NCI-H2081 (cell line): ENCODE measurements at regions not wholly inside any gene's neighbourhood (a gene's known extent, or its start where the extent isn't known, plus 50 kb on each side); places are given as distances from the start of the nearest gene placed in this dataset.

Source experiments
- DNase-seq, 2 experiments: peaks; one replicate each; lab custom pipeline; 2025; lab: John Stamatoyannopoulos, UW

DNA sequence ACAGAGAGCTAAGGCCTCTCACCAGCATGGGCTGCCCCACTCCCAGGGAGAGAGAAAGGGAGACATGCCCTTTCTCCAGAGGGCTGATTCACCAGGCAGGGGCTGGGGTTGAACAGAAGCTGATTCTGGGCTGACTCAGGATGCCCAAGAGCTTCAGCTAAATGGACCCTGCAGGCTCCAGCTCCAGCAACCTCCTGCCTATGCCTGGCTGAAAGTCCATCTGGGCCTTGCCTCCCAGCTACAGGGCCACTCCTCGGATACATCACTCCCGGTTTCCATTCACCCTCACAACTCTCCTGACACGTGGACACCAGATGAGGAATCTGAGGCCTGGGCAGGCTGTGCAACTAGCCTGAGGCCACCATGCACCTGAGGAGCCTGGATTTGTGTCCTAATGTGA, 215.5 kb downstream of the BUD13 start:
- no peak for DNase-seq

DNA sequence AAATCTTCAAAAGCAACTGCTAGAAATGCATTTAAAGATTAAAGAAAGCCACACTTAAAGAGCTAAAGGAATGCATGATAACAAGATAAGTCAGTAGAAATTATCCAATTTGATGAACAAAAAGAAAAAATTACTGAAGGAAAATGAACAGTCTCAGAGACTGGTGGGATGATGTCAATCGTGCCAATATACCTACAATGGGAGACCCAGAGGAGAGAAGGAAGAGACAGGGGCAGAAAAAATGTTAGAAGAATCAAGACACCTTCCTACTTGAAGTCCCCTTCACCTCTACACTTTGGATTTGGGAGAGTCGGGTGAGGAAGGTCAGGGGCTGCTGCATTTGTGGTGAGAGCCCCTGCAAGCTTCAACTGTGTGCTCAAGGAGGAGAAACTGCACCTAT, 216.3 kb downstream of the BUD13 start:
- no peak for DNase-seq

DNA sequence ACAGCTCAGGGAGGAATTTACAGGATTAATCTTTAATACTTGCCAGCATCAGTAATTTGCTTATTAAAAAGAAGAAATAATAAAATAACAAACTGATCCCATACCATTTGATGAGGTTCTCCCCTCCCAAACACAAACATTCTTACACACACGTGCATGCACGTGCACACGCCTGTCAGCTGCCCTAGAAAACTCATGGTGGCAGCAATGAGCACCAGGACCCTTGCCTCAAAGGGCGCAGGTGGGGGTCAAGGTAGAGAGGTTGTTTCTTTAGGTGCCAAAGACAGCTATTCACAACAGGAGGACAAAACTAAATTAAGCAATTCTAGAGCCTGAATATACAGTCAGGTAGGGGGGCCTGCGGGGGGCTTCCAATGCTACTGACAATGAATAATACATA, 219.3 kb downstream of the BUD13 start:
- no peak for DNase-seq

DNA sequence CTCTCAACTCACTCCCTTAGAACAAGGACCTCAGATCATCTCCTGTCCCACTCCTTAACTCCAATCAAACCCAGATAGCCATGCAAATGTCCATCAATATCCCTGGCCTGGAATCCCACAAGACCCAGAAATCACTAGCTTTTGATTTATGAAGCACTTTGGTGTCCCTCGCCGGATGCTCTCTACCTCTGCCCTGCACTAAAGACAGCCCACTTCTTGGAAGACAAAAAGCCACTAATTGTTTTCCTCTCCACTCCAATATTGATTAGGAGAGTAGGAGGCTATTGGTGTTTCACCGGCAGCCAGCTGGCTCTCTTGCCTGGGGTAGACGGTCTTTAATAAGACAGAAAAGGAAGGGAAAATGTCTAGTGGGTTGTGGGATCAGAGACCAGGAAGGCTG, 221.2 kb downstream of the BUD13 start:
- DNase-seq = no peak

DNA sequence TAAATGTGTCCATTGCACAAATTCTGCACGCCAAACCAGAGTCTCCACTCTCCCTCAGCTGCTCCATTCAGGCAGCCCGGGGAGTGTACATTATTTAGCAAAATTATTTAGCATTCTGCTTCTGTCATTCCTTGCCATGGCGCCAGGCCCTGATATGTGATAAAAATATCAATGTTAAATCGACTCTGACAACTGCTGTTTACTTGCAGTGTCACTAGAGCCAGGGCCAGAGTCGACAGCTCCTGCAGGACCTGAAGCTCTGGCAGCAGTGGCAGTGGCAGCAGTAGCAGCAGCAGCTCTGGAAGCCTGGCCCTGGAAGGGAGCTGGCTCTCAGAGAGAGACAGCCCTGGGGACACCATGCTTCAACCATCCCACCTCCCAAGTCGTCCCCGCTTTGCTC, 224.5 kb downstream of the BUD13 start:
- DNase-seq = no peak

DNA sequence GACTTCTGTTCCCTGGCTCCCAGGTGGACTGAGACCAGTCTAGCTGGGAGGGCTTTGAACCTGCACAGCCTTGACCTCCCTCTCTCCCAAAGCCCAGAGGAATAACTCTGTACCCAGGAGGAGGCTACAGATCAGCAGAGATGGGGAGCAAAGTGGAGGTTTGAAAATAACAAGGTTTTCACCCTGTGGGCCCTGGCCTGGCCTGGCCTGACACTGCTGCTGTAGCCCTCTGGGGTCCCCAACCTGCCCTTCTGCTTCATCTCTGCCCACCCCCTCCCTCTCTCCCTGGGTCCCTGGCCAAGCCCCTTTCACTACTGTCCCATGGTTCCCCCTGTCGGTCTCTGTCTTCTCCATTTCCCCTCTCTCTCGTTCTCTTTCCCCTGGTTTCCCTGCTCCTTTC, 225.2 kb downstream of the BUD13 start:
- DNase-seq = no peak

DNA sequence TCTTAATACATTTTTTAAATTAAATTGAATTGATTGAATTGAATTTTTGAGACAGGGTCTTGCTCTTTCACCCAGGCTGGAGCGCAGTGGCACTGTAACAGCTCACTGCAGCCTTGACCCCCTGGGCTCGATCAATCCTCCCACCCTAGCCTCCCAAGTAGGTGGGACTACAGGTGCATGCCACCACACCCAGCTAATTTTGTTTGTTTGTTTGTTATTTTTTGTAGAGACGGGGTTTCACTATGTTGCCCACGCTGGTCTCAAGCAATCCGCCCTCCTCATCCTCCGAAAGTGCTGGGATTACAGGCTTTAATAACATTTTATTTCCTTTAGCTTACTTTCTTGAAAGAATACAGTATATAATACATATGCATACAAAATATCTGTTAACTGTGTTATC, 226.9 kb downstream of the BUD13 start:
- no peak for DNase-seq

DNA sequence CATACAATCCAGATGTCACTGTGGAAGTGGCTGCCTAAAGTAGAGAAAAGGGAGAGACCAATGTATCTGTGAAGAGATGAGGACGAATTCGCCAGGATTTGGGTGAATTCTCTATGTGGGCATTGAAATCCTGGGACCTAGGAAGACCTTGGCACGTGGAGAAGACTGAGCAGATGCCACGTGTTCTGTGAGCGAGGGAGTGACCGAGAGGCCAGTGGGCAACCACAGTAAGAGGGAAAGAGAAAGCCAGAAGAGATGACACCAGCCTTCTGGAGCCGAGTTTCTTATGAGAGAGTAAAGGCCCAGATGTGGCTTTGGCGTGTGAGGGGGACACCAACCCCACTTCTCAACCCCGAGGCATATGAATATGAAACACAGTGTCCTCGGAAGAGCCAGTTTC, 228.1 kb downstream of the BUD13 start:
- no peak for DNase-seq

DNA sequence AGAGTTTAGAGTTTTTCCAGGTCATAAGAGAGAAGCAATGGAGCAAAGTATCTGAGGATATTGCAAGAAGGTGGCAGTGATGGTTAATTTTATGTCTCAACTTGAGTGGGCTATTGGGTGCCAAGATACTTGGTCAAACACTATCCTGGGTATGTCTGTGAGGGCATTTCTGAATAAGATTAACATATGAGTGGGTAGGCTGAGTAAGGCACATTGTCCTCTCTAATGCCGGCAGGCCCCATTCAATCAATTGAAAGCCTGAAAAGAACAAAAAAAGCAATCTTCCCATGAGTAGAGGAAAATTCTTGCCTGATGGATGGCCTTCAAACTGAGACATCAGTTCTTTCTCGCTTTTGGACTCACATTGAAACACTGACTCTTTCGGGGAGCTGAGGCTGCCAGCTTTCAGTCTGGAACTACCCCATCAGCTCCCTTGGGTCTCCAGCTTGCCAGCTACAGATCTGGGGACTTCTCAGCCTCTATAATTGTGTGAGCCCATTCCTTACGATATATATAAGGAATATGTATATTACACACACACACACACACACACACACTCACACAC, 228.8 kb downstream of the BUD13 start:
- no peak for DNase-seq

DNA sequence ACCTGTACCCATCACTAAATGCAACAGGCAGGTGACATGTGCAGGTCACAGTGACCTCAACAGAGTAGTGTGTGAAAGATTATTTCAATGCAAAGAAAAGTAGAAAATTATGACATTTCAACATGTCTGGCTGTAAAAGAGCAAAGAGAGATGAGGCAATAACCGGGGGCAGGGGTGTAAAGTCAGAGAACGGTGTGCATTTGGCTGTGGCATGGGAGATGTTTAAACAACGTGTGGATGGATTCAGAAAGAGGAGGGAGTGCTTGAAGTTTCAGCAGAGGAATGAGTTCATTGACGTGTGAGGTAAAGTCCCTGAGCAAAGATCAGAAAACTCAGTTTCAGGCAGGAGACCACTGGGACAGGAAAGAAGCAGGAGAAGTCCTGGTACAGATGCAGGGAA, 229.7 kb downstream of the BUD13 start:
- DNase-seq = no peak

DNA sequence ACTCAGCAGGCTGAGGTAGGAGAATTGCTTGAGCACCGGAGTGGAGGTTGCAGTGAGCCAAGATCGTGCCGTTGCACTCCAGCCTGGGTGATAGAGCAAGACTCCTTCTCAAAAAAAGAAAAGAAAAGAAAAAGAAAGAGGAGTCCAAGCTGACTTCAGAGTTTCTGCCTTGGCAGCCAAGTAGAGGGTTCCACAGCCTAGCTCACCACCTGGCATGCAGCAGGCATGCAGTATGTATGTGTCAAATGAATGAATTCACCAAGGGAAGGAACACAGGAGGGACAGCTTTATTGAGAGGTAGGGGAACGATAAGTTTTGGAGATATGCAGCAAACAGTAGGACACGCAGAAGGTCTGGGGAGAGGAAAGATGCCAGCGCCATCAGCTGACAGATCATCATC, 230.4 kb downstream of the BUD13 start:
- no peak for DNase-seq

DNA sequence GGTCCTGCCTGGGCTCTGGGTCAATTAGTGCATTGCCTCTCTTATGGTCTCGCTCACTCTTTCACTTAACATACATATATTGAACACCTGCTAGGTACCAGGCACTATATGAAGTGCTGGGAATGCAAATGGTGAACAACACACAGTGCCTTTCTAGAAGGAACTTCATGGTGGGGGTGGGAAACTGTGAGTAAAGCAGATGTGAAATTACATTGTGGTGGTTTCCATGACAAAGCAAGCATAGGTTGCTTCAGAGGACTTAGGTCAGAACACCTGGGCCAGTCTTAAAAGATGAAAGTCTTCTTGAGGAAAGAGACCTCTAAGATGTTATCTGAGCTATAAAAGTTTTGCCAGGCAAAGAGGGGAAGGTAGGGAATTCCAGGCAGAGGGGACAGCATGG, 231.3 kb downstream of the BUD13 start:
- no peak for DNase-seq

DNA sequence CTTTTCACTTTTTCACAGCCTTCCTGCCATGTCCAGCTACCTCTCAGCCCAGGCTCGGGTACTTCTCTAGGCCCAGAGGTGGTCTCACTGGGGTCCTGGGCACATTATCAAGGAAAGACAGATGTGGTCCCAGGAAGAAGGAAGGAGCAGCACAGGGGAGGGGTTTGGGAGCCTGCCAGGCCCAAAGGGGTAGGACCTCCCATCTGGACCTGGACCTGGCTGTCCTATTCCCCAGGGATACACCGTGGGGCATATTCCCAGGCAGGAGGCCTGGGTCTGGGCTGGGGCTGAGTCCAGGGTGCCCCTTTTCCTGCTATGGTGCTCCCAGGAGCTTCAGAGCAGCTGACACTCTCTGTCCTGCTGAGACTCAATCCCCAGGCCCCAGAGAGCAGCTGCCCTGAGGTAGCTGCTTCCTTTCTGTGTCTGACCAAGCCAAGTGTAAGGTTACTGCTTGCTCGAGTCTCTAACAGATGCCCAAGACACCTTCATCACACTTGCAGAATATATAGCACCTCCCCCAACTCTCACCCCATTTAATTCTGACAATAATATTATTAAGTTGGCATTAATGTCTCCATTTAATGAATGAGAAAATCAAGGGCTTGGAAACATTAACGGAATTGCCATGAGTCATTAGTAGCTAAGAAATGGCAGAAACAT, 232.0 kb downstream of the BUD13 start:
- DNase-seq = no peak

DNA sequence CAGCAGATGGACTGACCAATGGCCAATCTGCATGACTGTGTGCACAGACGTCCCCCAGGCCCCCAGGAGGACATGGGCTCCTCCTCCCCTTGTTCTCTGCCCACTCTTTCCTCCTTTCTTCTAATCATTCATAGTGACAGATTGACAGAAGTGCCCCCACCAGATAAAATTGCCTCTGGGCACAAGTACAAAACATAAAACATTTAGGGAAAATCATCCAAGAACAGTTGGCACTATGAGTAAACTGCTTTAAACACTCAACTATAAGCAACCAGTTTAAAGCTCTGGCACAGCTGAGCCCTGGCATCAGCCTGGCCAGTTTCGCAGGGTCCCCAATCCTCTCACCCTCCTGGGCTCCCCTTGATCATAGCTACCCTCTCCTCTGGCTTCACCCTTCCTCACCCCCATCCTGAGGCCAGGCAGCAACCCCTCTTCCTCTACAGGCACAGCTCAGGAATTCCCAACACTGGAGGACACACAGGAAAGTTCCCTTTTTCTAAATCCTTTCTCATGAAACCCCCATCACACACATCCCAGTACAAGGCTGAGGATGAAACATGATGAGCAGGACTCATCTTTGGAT, 232.9 kb downstream of the BUD13 start:
- no peak for DNase-seq

DNA sequence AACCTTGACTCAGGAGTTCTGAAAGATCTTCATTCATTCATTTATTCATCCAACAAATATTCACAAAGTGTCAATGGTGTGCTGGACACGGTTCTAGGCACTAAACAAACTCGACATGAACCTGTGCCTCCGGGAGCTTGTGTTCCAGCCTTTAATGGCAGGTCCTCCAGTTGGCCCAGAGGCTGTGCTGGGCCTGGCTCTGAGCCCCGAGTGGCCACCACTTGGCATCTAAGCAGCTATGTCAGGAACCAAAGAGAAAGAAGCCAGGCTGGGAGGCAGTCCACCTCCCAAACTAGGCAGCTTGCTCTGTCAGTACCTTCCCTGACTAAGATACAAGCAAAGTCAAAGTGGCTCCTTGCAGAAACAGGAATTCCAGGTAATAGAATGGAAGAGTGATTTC, 233.6 kb downstream of the BUD13 start:
- DNase-seq = no peak

DNA sequence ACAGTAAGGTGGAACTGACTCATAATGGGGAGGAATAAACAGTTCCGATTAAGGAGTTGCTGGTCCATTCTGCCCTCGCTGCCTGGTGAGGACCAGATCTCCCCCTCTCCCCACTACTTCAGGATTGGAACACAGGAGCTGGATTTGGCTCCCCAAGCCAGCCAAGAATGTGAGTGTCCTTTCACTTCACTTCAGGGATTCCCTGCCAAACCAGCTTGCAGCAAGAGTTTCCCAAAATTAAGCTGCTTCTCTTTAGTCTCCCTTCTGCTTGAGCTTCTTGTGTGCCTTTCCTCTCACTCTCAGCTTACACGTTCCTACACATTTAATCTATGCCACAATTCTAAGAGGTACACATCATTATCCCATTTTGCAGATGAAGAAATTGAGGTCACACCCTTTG, 234.1 kb downstream of the BUD13 start:
- no peak for DNase-seq

DNA sequence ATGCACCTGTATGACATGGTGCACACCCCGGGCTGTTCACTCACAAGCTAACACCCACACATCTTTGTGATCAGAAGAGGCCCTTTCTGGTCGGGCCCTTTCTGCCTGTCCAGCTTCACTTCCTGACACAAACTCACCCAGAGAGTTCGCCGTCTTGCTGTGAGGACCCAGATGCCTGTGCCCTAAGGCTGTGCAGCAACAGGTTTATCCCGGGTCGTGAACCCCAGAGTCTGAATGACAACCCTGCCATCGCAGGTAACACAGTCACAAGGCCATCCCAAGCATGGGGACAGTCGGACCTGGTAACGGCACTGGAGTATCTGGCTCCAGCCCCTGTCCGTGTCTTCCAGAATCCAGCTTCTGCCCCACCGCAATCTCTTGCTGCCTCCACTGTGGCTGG, 235.1 kb downstream of the BUD13 start:
- no peak for DNase-seq

DNA sequence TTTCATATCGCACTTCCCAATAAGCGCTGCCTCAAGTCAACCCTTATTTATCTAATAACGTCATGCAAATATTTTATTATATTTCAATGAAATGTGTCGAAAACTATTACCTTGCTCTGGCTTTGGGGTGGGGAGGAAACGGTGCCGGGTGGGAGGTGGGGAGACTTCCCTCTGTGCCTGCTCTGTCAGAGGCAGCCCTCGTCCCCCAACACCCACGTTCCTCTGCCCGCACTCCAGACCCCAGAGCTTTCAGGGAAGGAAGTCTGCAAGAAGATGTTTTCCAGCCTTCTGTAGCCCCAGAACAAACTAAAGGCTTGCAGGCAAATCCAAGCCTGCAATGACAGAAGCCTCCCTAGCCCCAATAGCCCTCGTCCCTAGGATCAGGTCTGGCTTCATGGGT, 235.7 kb downstream of the BUD13 start:
- no peak for DNase-seq

DNA sequence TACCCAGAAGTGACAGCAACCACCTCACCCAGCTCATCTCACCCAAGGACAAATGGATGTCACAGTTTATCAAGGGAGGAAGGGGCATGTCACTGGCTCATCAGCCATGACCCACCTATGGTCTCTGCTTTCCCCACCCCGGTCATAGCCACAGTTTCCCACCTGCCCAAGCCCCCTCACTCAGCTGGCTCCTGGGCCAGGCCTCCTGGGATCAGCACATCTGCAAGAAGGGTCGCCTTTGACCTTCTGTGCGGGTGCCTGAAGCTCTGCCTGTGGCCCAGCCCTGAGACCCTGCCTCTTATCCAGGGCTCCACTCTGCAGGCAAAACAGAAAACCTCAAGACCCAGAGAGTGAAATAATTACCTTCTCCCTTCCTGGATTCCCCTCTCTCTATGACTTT, 236.4 kb downstream of the BUD13 start:
- DNase-seq = no peak

DNA sequence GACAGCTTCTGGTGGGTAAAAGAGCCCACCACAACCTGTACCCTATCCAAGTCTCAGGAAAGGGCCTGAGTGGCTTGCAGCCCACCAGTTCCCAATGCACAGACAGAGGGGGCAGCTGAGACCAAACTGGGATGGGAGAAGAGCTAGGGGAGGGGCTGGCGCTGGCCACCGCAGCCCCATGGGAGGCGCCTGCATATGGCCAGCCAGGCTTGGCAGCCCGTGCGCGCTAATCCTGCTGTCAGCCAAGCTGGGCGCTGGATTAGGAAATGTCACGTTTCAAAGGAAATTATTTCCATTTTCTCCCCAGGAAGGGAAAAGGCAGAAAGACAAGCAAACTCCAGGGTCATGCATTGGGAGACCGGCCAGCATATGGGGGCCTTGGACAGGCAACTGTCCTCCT, 236.8 kb downstream of the BUD13 start:
- DNase-seq = no peak

DNA sequence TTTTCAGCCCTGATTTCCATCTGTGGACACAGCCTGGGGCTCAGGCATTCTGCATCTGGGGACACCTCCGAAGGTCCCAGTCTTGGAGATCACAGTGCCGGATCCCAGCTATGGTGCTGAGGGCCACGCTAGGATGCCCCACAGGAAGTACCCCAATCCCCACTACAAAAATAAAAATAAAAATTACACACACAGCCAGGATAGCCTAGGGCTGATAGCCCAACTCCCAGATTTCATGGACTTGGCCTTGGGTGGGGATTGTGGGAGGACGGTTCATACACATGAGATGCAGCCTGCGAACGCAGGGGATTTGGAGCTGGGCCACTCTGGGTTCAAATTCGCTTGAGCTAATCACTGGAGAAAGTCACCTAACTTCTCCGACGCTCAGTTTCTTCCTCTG, 237.7 kb downstream of the BUD13 start:
- no peak for DNase-seq

DNA sequence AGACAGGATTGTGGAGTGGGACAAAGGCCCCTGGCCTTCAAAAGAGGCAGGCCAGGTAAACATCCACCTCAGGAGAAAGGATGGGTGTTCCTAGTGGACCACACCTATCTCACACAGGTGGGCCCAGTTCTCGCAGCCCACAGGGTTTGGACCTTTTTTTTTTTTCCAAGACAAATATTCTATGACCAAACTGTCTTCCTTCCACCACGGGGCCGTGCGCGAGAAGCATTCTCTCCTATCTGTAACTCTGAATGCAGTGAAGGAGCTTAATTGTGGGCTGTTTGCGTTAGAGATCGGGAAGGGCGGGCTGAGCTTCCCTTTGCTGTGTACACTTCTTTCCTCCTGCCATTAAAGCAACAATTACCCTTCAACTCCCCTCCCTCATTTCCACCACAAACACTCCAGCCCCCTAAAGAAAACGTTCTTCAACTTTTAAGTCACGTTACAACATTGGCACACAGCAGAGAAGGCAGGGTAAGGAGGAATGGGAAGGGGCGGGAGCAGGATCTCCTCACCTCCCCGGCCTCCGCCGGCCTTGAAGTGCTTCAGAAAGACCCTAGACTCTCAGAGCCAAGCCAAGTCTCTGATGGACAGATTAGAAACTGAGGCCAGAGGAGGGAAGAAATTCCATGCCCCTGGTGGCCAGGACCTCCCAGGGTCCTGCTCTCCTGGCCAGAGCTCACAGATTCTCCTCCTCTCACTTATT, 238.4 kb downstream of the BUD13 start:
- DNase-seq = no peak

DNA sequence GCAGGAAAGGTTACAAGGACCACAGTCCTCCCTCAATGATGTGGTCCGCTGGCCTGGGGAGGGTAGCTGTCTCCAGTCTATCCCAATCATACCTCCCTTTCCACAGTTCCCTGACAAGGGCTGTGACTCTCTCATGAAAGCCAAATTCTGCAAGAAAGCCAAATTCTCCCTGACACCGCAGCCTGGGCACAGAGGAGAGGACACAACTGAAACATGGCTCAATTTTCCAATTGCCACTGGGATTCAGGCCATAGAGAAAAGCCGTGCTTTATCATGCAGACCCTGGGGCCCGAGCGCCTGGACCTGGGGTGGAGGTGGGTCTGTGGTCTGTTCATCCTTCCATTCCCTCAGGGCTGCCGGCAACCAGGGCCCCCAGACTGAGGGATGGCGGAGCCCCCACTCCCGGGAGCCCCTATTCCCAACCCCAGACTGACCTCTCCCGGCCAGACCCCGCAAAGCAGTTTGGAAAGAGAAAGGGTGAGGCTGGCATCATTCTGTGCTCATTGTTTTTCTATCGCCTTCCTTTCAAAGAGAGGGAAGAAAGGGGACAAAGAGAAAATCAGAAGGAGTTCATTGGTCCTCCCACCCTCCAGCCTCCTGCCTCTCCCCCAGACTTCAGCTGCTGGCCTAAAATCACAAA, 239.5 kb downstream of the BUD13 start:
- no peak for DNase-seq
